GM19043 (cell line): ENCODE measurements at regions not wholly inside any gene's neighbourhood (a gene's known extent, or its start where the extent isn't known, plus 50 kb on each side); places are given as distances from the start of the nearest gene placed in this dataset.
"Not testable (repeated sequence)": the region's sequence is repeated elsewhere in the genome, so short reads cannot be mapped to it uniquely, and the experiment has no call there.

Experiments used
- ATAC-seq: cut with Tn5 transposase; IDR thresholded peaks from one replicate; pipeline ENCODE4 v1.9.1; 2021; ENCODE audit warnings: low read depth; ENCODE audit not compliant: unreplicated experiment

DNA sequence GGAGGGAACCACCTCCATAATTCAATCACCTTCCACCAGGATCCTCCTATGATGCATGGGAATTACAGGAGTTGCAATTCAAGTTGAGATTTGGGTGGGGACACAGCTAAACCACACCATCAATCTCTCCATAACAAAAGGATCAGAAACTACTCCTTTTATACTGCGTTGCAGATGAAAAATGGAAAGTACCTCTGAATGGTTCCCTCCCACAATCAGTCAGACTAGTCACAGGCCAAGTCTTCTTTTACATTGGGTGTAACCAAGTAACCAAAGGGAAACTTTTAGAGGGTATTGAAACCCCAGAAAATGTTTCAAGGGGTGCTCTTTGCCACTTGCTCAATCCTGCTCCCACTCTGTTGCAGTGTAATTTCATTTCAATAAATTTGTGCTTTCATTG lies 504.3 kb upstream of the CNTN3 start:
- no peak for ATAC-seq

DNA sequence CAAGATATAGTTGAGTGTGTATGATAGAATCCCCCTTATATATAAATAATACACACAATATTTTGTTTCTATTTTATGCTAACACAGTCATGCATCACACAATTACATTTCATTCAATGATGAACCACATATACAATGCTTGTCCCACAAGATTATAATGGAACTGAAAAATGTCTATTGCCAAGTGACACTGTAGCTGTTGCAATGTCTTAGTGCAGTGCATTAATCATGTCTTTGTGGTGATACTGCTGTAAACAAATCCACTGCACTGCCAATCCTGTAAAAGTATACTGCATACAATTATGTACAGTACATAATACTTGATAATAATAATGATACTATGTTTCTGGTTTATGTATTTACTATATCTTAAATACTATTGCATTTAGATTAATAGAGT lies 512.1 kb upstream of the CNTN3 start:
- no peak for ATAC-seq

DNA sequence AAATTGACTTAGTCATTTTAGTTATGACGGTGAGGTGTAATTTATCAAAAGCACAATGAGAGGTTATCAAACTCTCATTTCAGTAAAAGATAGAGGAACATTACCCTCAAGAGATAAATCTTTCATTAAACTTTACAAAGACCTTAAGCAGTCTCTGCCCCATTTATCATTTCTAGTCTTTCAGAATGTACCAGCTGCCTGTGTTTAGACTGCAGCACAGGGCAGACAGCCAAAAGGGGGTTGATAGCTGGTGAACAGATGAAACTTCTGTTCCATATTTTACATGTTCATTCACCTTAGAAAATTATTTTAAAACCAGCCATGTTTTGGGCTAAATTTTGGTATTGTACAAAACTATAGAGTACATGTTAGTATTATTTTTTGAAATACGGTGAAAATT lies 514.6 kb upstream of the CNTN3 start:
- no peak for ATAC-seq

DNA sequence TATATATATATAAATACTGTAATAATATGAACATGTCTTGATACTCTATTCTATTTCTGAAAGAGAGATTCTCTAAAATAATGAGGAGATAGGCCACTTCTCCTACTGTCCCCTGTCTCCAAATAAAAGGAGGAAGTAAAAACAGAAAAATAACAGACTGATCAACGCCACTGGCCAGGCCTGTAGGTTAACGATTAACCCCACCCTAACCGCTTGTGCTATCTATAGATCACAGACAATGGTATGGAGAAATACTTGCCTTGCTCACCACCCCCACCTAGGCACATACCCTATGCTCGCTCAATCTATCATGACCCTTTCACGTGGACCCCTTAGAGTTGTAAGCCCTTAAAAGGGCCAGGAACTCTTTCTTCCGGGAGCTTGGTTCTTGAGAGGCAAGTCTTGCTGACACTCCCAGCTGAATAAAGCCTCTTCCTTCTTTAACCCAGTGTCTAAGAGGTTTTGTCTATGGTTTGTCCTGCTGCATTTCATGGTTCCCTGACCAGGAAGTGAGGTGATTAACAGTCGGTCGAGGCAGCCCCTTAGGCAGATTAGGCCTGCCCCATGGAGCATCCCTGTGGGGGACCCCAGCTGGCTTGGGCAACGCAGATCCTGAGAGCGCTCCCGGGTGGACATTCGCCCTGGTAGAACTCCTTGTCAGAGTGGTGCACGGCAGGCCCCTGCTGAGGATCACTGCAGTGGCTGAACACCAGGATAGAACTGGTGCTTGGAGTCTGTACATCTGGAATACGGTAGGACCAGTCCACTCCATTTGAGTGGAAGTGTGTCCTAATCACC lies 521.8 kb upstream of the CNTN3 start:
- ATAC-seq, result no peak

GRCh38 chr3:75138345-75138744 lies 523.9 kb upstream of the CNTN3 start:
- no peak for ATAC-seq

DNA sequence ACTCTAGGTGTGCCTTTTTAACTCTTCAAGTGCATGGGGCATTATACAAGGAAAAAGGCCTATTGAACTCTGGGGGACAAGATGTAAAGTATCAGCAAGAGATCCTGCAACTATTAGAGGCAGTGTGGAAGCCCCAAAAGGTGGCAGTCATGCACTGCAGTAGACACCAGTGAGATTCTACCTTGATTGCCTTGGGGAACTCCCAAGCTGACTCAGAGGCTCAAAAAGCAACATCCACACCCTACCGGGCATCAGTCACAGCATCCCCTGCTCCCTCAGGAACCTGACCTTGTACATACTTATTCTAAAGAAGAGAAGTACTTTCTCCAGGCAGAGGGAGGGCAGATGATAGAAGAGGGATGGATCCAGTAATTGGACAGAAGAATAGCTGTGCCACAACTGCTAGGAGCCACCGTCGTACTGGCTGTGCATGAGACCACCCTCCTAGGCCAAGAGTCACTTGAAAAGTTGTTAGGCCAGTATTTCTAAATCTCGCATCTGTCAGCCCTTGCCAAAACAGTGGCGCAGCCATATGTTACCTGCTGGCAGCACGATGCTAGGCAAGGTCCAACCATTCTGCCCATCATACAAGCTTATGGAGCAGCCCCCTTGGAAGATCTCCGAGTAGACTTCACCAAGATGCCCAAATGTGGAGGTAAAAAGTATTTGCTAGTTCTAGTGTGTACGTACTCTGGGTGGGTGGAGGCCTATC lies 523.1 kb upstream of the FRG2C start:
- ATAC-seq, result no peak

GRCh38 chr3:75144406-75144805 lies 519.7 kb upstream of the FRG2C start:
- no peak for ATAC-seq

DNA sequence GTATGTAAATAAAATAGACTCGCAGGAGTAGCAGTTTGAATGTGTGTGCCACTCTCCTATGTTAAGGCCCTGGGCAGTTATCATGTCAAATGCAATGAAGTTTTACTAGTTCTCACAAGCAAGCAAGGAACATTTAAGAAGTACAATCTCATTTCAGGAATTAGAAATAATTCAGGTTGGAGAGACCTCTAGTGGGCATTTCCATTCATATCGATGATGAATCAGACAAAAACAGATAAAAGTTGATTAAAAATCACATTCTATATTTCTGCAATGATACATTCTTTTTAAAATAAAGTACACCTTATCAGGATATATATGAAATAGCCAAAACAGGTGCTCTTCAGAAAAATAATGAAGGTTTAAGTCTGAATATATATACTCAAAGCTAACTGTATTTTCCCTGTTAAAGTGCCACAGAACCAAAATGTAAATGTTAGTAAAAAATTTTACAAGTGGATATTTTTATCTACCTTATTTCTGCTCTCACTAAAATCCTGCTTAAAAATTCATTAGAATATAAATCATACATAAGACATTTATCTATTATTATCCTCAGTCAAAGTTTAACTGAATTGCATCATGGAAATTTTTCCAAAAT lies 492.4 kb upstream of the FRG2C start:
- ATAC-seq, result no peak

GRCh38 chr3:75176937-75177336 lies 487.2 kb upstream of the FRG2C start:
- no peak for ATAC-seq

DNA sequence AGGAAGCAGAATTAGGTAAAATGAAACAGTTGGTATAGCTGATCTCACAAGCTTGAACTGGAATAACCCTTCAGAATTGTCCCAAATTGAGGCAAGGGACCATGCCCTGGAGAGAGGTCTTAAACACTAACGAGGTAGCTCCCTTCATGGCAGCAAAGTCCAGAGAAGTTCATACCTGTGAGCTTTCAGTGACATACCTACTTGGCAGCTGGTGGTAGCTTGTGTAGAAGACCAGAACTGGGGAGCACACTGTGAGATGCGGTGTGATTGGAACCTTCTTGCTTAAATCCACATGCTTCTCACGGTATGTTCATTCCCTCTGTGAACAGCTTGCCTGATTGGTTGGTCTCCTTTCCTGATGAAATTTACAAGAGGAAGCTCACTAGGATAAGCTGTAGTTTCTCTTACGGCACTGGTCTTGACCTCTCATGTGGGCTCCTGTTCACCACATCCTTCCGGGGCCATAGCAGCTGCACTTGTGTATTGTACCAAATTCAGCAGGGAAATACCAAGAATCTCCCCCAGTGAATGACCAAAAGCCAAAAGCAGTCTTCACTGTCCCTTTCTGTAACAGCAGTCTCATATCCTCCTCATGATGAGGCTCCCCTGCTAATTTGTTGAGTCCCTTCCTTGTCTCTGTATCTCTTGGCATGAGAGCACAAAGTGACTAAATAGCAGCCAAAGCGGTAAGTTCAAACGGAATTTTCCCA lies 483.7 kb upstream of the FRG2C start:
- peak; percentile 64 for ATAC-seq

DNA sequence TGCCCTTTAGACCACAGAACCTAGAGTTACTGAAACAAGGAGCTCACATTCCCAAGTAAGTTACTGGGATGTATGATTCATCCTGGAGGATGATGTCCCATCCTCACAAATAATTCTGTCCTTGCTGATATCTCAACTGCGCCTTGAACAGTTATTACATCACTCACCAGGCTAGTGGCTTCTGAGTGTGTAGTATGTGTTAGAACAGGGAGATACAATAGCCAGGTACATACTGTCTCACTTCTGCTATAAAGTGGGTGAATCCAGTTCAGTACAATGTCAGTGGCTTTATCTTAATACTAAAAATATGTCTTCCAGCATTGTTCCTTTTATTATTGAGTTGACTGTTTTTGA lies 483.2 kb upstream of the FRG2C start:
- no peak for ATAC-seq

GRCh38 chr3:75188962-75189361 lies 475.2 kb upstream of the FRG2C start:
- ATAC-seq, result no peak

DNA sequence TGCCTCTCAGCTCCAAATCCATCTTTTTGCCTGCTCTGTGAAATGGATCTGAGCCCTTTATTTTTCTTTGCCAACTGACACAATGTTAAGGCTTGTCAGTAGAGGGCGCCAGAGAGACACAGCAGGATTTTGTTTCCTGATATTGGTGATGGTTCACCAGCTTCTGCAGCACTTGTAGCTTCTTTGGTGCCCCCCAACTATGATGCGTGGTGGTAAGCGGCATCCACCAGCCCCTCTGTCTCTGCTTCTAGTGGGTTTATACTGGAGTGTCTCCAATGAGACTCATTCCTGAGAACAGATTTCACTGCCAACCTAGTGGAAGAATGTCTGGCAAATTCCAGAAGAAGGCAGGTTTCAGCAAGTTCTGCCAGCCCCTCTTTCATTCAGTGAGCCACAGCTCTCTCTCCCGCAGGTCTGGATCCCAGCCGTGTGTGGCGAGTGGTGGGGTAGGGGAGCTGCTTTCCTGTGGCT lies 471.9 kb upstream of the FRG2C start:
- no peak for ATAC-seq

DNA sequence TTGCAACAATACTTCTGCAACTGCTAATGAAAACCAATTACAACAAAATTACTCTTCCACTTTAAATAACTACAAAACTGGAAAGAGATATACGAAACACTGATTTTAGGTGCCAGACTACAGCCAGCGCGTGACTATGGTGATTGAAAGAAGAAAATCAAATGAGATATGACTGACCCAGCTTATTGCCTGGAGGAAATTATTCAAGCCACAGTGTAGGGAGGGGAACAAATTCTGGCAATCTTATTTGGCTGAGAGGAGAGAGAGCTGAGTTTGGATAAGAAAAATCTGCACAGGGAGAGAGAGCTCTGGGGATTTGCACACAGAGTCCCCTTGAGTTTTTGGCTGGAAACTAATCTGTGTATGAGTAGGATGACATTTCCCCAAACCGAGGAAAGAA lies 470.3 kb upstream of the FRG2C start:
- no peak for ATAC-seq

GRCh38 chr3:75214332-75214731 lies 449.8 kb upstream of the FRG2C start:
- not testable (repeated sequence) for ATAC-seq

- ATAC-seq, result no peak
These were observed 445.6 kb upstream of the FRG2C start for GRCh38 chr3:75218577-75218976.

- no peak for ATAC-seq
These were observed 443.2 kb upstream of the FRG2C start for GRCh38 chr3:75220932-75221331.

DNA sequence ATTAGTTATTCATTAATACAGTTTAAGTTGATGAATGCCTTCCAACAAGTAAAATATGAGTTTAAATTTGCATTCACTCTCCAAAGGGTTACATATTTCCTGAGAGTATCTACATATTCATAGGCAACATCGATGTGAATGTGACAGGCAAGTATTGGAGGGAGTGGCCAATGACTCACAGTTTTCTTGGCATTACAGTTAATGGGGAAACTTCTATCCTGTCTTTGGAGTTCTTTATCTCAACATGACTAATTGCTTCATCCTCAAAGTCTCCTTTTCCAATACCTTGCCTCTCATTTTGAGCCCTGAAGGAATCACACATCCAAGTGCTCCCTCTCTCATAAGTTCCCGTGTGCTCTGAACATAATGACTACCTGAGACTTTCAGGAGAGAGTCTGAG lies 439.7 kb upstream of the FRG2C start:
- ATAC-seq, result no peak

- no peak for ATAC-seq
These were observed 431.9 kb upstream of the FRG2C start for GRCh38 chr3:75232216-75232615.

DNA sequence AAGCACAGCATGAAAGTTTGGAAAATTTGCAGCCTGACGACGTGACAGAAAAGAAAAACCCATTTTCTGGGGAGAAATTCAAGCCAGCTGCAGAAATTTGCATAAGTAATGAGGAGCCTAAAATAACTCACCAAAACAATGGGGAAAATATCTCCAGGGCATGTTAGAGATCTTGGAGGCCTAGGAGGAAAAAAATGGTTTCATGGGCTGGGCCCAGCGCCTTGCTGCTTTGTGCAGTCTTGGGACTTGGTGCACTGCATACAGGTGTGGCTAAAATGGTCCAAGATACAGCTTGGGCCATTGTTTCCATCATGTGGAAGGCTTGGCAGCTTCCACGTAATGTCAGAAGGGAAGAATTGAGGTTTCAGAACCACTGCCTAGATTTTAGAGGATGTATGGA lies 428.5 kb upstream of the FRG2C start:
- no peak for ATAC-seq

GRCh38 chr3:75237053-75237452 lies 427.1 kb upstream of the FRG2C start:
- no peak for ATAC-seq
